ENCODE measurements at regions not wholly inside any gene's neighbourhood (a gene's known extent, or its start where the extent isn't known, plus 50 kb on each side); places are given as distances from the start of the nearest gene placed in this dataset.

DNA sequence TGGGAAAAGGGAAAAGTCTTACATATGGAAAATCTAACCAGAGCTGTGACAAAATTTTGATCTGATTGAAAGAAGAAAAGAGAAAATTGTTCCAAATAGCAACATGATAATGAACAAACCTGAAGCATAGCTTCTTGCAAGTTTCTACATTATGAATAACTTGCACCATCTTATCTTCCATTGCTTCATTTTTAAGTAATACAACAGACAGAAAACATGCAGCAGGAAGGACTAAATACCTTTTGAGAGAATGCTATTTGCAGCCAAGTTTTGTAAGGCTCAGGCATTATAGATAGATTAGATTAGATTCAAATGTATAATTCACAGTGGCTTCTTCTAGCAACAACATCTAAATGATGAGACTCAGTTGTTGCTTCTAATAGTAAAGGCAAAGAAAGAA is 441.4 kb downstream of the AEBP2 start:
- DNase-seq (ENCODE audit: low read depth), result no peak
- TF ChIP-seq, protein P1, sequence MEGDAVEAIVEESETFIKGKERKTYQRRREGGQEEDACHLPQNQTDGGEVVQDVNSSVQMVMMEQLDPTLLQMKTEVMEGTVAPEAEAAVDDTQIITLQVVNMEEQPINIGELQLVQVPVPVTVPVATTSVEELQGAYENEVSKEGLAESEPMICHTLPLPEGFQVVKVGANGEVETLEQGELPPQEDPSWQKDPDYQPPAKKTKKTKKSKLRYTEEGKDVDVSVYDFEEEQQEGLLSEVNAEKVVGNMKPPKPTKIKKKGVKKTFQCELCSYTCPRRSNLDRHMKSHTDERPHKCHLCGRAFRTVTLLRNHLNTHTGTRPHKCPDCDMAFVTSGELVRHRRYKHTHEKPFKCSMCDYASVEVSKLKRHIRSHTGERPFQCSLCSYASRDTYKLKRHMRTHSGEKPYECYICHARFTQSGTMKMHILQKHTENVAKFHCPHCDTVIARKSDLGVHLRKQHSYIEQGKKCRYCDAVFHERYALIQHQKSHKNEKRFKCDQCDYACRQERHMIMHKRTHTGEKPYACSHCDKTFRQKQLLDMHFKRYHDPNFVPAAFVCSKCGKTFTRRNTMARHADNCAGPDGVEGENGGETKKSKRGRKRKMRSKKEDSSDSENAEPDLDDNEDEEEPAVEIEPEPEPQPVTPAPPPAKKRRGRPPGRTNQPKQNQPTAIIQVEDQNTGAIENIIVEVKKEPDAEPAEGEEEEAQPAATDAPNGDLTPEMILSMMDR (conservative IDR thresholded peaks at IDR 0.05; ENCODE audit: control insufficient read depth, insufficient read depth, low read depth, low read length), result no peak
- no peak overlapping the region for H3K4me3 ChIP-seq (ENCODE audit: control insufficient read depth, low read depth, low read length)

DNA sequence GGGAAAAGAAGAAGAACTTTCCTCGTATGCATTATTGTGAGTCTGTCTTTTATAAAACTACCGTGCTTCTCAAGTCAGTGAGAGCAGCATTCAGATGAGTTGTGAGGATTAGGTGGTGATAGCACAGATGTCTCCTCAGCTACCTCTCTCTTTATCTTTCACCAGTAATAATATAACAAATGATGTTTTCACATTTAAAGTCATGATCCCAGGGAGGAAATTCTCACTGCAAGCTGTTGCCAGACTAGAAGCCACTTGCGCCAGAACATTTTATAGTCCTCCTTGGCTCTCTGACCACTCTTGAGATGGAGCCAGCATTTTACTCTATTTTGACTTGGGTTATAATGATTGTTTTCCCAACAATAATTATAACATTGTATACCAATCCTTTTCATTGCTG is 443.1 kb downstream of the AEBP2 start:
- TF ChIP-seq, protein P1 (conservative IDR thresholded peaks at IDR 0.05; ENCODE audit: control insufficient read depth, insufficient read depth, low read depth, low read length), result no peak
- H3K4me3 ChIP-seq (ENCODE audit: control insufficient read depth, low read depth, low read length), result no peak overlapping the region
- no peak for DNase-seq (ENCODE audit: low read depth)

DNA sequence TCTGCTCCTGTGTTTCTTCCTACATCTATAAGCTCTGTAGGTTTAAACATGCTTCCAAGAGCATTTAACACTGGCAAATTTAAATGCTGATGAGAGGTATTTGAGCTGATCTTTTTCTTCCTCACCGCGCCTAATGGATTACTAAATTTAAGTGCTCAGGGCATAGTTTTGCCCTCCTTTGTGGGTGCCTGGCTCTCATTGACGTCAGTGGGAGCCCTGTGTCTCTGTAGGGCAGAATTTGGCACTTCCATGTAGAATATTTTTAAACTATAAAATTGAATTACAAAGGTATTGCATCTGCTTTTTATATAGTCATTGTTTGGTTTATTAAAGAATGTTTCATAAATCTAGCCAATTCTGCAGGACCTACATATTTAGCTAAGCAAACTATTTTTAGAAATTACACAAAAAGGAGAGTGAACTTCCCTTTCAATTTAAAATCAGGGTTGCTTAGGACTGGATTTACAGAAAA is 444.8 kb downstream of the AEBP2 start:
- no peak for DNase-seq (ENCODE audit: low read depth)

DNA sequence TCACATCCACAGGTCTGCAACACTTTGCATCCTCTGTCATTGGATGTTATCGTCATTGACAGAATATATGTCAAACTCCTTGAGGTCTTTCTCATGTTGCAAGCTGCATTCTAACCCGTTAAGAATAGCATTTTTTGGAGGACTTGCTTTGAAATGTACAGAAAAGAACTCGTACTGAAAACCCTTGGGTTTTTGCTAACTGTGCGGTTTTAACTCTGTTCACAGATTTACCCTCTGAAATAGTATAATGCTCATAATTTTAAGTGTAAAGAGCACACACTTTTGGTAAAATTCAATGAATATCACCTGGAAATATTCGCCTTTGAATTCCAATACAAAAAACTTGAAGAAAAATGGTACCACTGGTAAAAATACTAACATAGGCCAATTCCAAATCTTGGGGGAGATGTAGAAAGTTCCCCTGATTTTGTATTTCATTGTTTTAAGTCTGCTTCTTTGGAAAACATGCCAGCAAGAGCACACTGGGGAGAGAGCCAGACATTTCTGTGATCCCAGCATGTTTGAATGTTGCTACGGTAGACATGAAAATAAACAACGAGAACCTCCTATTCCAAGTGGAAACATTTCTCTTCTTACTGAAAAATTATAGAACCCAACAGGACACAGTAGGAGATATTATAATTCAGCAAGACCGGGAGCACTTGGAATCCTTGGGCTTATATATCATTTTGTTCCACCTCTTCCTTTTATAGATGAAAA is 446.0 kb downstream of the AEBP2 start:
- TF ChIP-seq, protein P1 (conservative IDR thresholded peaks at IDR 0.05; ENCODE audit: control insufficient read depth, insufficient read depth, low read depth, low read length), result no peak
- no peak for DNase-seq (ENCODE audit: low read depth)
- no peak overlapping the region for H3K4me3 ChIP-seq (ENCODE audit: control insufficient read depth, low read depth, low read length)

More for the DNA sequence above, 444.8 kb downstream of the AEBP2 start:
- H3K4me3 ChIP-seq (ENCODE audit: control insufficient read depth, low read depth, low read length), result no peak overlapping the region
- TF ChIP-seq, protein P1 (conservative IDR thresholded peaks at IDR 0.05; ENCODE audit: control insufficient read depth, insufficient read depth, low read depth, low read length), result no peak

DNA sequence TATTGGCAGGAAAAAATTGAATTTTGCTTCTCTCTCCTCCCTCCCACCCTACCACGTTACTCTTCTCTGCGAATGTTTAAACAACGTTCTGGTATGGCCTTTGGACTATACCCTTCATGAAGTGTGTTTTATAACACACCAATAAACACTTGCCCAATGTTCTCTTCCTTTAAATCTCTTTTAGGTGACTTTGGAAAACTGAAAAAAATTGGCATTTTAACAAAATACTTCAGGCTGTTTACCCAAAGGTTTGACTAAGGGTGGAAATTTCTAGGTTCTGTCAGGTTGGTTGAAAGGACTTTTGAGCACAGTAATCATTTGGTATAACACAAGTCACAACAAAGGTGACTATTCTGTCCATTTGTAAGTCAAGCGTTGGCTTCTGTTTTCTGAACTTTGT is 446.8 kb downstream of the AEBP2 start:
- no peak for DNase-seq (ENCODE audit: low read depth)
- H3K4me3 ChIP-seq (ENCODE audit: control insufficient read depth, low read depth, low read length), result no peak overlapping the region
- TF ChIP-seq, protein P1 (conservative IDR thresholded peaks at IDR 0.05; ENCODE audit: control insufficient read depth, insufficient read depth, low read depth, low read length), result no peak

DNA sequence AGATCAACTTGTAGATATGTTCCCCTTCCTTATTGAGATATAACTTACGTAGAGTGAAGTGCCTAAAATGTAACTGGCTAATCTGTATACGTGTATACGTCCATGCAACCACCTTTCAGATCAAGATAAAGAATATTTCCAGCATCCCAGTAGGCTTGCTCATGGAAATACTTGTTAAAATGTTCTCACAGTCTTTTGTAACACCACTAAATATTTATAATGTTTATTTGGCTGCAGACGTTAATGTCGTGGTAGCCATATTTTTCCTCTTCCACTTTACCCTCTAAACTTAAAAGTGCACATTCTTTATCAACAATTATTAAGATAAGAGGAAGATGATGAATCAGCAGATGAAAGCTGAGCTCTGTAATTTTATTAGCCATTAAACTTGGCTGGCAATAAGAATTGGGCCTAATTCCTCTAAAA is 447.4 kb downstream of the AEBP2 start:
- H3K4me3 ChIP-seq (ENCODE audit: control insufficient read depth, low read depth, low read length), result no peak overlapping the region
- TF ChIP-seq, protein P1 (conservative IDR thresholded peaks at IDR 0.05; ENCODE audit: control insufficient read depth, insufficient read depth, low read depth, low read length), result no peak
- no peak for DNase-seq (ENCODE audit: low read depth)
